ENCODE measurements at regions not wholly inside any gene's neighbourhood (a gene's known extent, or its start where the extent isn't known, plus 50 kb on each side); places are given as distances from the start of the nearest gene placed in this dataset.

DNA sequence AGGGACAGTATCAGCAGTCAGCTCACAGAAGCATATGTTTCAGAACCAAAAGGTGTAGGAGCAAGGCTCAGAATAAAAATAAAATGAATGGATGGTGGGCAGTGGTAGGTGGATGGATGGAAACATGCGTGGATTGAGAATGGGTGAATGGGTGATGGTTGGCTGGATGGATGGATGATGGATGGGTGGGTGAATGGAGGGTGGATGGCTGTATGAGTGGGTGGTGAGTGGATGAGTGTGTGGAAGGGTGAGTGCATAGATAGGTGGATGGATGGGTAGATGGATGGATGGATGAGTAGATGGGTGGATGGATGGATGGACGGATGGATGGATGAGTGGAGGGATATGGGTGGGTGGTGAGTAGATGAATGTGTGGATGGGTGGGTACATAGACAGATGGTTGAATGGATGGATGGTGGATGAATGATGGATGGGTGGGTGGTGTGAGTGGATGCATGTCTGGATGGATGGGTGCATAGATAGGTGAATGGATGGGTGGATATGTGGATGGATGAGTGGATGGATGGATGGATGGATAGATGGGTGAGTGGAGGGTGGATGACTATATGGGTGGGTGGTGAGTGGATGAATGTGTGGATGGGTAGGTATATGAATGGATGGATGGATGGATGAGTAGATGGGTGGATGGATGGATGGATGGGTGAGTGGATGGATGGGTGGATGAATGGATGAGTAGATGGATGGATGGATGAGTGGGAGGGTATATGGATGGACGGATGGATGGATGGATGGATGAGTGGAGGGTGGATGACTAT lies 164.2 kb downstream of the C9orf50 start:
- no peak for TF ChIP-seq ZFP3 (CRISPR knock-in tag; IDR thresholded peaks at IDR 0.05)
- TF ChIP-seq, protein P1, sequence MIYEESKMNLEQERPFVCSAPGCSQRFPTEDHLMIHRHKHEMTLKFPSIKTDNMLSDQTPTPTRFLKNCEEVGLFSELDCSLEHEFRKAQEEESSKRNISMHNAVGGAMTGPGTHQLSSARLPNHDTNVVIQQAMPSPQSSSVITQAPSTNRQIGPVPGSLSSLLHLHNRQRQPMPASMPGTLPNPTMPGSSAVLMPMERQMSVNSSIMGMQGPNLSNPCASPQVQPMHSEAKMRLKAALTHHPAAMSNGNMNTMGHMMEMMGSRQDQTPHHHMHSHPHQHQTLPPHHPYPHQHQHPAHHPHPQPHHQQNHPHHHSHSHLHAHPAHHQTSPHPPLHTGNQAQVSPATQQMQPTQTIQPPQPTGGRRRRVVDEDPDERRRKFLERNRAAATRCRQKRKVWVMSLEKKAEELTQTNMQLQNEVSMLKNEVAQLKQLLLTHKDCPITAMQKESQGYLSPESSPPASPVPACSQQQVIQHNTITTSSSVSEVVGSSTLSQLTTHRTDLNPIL (CRISPR knock-in tag; IDR thresholded peaks at IDR 0.05; ENCODE audit: low read depth) = no peak
- no peak for TF ChIP-seq CSDC2 (CRISPR knock-in tag; IDR thresholded peaks at IDR 0.05)
- TF ChIP-seq ZFP30 (CRISPR knock-in tag; IDR thresholded peaks at IDR 0.05) = no peak
- no peak for TF ChIP-seq RARB (CRISPR knock-in tag; IDR thresholded peaks at IDR 0.05)
- no peak for TF ChIP-seq ZC3H10 (CRISPR knock-in tag; IDR thresholded peaks at IDR 0.05)
- no peak for TF ChIP-seq ZNF565 (CRISPR knock-in tag; conservative IDR thresholded peaks at IDR 0.05; ENCODE audit: low read depth)
- TF ChIP-seq, protein P2, sequence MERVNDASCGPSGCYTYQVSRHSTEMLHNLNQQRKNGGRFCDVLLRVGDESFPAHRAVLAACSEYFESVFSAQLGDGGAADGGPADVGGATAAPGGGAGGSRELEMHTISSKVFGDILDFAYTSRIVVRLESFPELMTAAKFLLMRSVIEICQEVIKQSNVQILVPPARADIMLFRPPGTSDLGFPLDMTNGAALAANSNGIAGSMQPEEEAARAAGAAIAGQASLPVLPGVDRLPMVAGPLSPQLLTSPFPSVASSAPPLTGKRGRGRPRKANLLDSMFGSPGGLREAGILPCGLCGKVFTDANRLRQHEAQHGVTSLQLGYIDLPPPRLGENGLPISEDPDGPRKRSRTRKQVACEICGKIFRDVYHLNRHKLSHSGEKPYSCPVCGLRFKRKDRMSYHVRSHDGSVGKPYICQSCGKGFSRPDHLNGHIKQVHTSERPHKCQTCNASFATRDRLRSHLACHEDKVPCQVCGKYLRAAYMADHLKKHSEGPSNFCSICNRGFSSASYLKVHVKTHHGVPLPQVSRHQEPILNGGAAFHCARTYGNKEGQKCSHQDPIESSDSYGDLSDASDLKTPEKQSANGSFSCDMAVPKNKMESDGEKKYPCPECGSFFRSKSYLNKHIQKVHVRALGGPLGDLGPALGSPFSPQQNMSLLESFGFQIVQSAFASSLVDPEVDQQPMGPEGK (CRISPR knock-in tag; IDR thresholded peaks at IDR 0.05; ENCODE audit: borderline replicate concordance) = no peak
- no peak for TF ChIP-seq TOX (CRISPR knock-in tag; IDR thresholded peaks at IDR 0.05; ENCODE audit: borderline replicate concordance)
- TF ChIP-seq SNAI2 (CRISPR knock-in tag; IDR thresholded peaks at IDR 0.05) = no peak
- TF ChIP-seq, protein P3, sequence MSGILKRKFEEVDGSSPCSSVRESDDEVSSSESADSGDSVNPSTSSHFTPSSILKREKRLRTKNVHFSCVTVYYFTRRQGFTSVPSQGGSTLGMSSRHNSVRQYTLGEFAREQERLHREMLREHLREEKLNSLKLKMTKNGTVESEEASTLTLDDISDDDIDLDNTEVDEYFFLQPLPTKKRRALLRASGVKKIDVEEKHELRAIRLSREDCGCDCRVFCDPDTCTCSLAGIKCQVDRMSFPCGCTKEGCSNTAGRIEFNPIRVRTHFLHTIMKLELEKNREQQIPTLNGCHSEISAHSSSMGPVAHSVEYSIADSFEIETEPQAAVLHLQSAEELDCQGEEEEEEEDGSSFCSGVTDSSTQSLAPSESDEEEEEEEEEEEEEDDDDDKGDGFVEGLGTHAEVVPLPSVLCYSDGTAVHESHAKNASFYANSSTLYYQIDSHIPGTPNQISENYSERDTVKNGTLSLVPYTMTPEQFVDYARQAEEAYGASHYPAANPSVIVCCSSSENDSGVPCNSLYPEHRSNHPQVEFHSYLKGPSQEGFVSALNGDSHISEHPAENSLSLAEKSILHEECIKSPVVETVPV (CRISPR knock-in tag; IDR thresholded peaks at IDR 0.05) = no peak
- no peak for TF ChIP-seq TCF4 (CRISPR knock-in tag; IDR thresholded peaks at IDR 0.05; ENCODE audit: borderline replicate concordance)
- TF ChIP-seq, protein P4, sequence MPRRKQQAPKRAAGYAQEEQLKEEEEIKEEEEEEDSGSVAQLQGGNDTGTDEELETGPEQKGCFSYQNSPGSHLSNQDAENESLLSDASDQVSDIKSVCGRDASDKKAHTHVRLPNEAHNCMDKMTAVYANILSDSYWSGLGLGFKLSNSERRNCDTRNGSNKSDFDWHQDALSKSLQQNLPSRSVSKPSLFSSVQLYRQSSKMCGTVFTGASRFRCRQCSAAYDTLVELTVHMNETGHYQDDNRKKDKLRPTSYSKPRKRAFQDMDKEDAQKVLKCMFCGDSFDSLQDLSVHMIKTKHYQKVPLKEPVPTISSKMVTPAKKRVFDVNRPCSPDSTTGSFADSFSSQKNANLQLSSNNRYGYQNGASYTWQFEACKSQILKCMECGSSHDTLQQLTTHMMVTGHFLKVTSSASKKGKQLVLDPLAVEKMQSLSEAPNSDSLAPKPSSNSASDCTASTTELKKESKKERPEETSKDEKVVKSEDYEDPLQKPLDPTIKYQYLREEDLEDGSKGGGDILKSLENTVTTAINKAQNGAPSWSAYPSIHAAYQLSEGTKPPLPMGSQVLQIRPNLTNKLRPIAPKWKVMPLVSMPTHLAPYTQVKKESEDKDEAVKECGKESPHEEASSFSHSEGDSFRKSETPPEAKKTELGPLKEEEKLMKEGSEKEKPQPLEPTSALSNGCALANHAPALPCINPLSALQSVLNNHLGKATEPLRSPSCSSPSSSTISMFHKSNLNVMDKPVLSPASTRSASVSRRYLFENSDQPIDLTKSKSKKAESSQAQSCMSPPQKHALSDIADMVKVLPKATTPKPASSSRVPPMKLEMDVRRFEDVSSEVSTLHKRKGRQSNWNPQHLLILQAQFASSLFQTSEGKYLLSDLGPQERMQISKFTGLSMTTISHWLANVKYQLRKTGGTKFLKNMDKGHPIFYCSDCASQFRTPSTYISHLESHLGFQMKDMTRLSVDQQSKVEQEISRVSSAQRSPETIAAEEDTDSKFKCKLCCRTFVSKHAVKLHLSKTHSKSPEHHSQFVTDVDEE (CRISPR knock-in tag; IDR thresholded peaks at IDR 0.05) = no peak

Data from SK-N-SH treated with all-trans-retinoic acid at 6 μM for 48 hours (cell line).